ENCODE measurements at regions not wholly inside any gene's neighbourhood (a gene's known extent, or its start where the extent isn't known, plus 50 kb on each side); places are given as distances from the start of the nearest gene placed in this dataset.
"Not testable (repeated sequence)": the region's sequence is repeated elsewhere in the genome, so short reads cannot be mapped to it uniquely, and the experiment has no call there.

GRCh38 chr3:124366655-124367054, 363.6 kb upstream of the UMPS start:
- H2AFZ ChIP-seq (ENCODE audit: low read length); H3K36me3 ChIP-seq (ENCODE audit: insufficient read depth, low read length); H3K4me3 ChIP-seq (ENCODE audit: low read length); H3K27me3 ChIP-seq (ENCODE audit: low read length); H3K27ac ChIP-seq (ENCODE audit: low read length); DNase-seq; H3K4me1 ChIP-seq (ENCODE audit: low read length); H3K4me2 ChIP-seq (ENCODE audit: low read depth, low read length, poor library complexity, severe bottlenecking); H4K20me1 ChIP-seq (ENCODE audit: insufficient read depth, low read depth, low read length); H3K9me3 ChIP-seq (ENCODE audit: low read length); H3K9me2 ChIP-seq (replicated peaks; ENCODE audit: insufficient read depth, low read length); H3K79me2 ChIP-seq (ENCODE audit: low read length); H3K9ac ChIP-seq (ENCODE audit: low read length): not testable (repeated sequence)

DNA sequence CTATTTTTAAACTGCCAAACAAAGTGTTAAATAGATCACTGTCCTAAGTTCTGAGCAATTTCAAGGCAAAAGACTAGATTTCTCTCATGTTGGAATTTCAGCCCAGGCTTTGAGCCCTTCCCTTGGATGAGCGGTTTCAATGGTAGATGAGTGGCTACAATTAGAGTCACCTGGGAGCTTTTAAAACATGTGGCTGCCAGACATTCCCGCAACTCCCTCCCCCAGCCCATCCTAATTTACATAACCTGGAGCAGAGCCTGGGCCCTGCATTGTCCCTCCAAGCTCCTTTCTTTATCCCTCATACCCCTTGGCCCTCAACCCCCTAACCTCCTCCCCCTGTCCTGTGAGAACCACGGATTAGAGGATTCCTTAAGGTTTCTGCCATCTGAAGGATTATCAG, 357.5 kb upstream of the UMPS start:
- Histone ChIP-seq H2AFZ (ENCODE audit: low read length) (no peak overlapping the region), H3K9ac (ENCODE audit: low read length) (no peak overlapping the region), H3K4me3 (ENCODE audit: low read length) (no peak overlapping the region), H3K9me3 (ENCODE audit: low read length) (no peaks in the 10 kb centered on the region), H3K27ac (ENCODE audit: low read length) (no peak overlapping the region), H3K36me3 (ENCODE audit: insufficient read depth, low read length) (no peaks in the 10 kb centered on the region), H3K79me2 (ENCODE audit: low read length) (no peaks in the 10 kb centered on the region), H3K4me1 (ENCODE audit: low read length) (no peaks in the 10 kb centered on the region), H4K20me1 (ENCODE audit: insufficient read depth, low read depth, low read length) (no peaks in the 10 kb centered on the region), H3K27me3 (ENCODE audit: low read length) (no peaks in the 10 kb centered on the region), H3K9me2 (replicated peaks; ENCODE audit: insufficient read depth, low read length) (no peaks in the 10 kb centered on the region), H3K4me2 (ENCODE audit: low read depth, low read length, poor library complexity, severe bottlenecking) (no peak overlapping the region)
- no peak for DNase-seq

DNA sequence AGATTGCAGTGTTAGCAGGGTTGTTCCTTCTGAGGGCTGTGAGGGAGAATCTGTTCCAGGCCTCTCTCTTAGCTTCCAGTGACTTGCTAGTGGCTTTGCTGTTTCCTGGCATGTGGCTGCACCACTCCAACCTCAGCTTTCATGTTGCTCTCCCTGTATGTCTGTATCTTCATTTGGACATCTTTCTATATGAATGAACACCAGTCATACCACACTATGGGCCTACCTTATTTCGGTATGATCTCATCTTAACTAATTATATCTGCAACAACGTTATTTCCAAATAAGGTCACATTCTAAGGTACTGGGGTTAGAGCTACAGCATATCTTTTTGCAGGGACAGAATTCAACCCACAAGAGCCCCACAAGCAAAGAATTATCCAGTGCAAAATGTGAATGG, 356.7 kb upstream of the UMPS start:
- no peak overlapping the region for H3K9ac ChIP-seq (ENCODE audit: low read length)
- no peaks in the 10 kb centered on the region for H3K36me3 ChIP-seq (ENCODE audit: insufficient read depth, low read length)
- H3K4me3 ChIP-seq (ENCODE audit: low read length), result no peak overlapping the region
- H3K9me2 ChIP-seq (replicated peaks; ENCODE audit: insufficient read depth, low read length), result no peaks in the 10 kb centered on the region
- no peaks in the 10 kb centered on the region for H4K20me1 ChIP-seq (ENCODE audit: insufficient read depth, low read depth, low read length)
- DNase-seq, result no peak
- H3K27ac ChIP-seq (ENCODE audit: low read length), result no peak overlapping the region
- H2AFZ ChIP-seq (ENCODE audit: low read length), result no peak overlapping the region
- no peaks in the 10 kb centered on the region for H3K27me3 ChIP-seq (ENCODE audit: low read length)
- no peak overlapping the region for H3K4me2 ChIP-seq (ENCODE audit: low read depth, low read length, poor library complexity, severe bottlenecking)
- H3K9me3 ChIP-seq (ENCODE audit: low read length), result no peaks in the 10 kb centered on the region
- H3K4me1 ChIP-seq (ENCODE audit: low read length), result no peaks in the 10 kb centered on the region
- no peaks in the 10 kb centered on the region for H3K79me2 ChIP-seq (ENCODE audit: low read length)

DNA sequence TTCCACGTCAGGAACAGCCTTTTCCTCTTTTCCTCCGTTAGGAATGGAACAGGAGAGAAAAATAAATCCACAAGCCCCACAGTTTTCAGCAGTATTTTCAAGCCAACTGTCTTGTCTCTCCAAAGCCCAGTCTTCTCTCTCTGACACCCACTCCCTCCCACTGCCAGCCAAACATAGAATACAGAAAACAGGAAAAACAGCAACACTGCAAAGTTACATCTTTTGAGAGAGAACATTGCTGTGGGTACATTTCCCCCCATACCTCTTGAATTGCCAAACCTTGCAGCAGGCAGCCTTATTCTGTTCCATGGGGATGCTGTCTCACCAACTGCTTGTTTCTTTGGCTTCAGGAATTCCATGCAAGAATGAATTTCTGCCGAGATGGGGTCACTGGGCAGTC, 355.7 kb upstream of the UMPS start:
- H3K27me3 ChIP-seq (ENCODE audit: low read length), result no peaks in the 10 kb centered on the region
- no peaks in the 10 kb centered on the region for H3K9me3 ChIP-seq (ENCODE audit: low read length)
- no peaks in the 10 kb centered on the region for H4K20me1 ChIP-seq (ENCODE audit: insufficient read depth, low read depth, low read length)
- DNase-seq, result no peak
- no peaks in the 10 kb centered on the region for H3K4me1 ChIP-seq (ENCODE audit: low read length)
- no peak overlapping the region for H3K27ac ChIP-seq (ENCODE audit: low read length)
- H3K4me2 ChIP-seq (ENCODE audit: low read depth, low read length, poor library complexity, severe bottlenecking), result no peak overlapping the region
- H3K9ac ChIP-seq (ENCODE audit: low read length), result no peak overlapping the region
- H3K36me3 ChIP-seq (ENCODE audit: insufficient read depth, low read length), result no peaks in the 10 kb centered on the region
- H3K79me2 ChIP-seq (ENCODE audit: low read length), result no peaks in the 10 kb centered on the region
- no peak overlapping the region for H2AFZ ChIP-seq (ENCODE audit: low read length)
- H3K9me2 ChIP-seq (replicated peaks; ENCODE audit: insufficient read depth, low read length), result no peaks in the 10 kb centered on the region
- no peak overlapping the region for H3K4me3 ChIP-seq (ENCODE audit: low read length)

DNA sequence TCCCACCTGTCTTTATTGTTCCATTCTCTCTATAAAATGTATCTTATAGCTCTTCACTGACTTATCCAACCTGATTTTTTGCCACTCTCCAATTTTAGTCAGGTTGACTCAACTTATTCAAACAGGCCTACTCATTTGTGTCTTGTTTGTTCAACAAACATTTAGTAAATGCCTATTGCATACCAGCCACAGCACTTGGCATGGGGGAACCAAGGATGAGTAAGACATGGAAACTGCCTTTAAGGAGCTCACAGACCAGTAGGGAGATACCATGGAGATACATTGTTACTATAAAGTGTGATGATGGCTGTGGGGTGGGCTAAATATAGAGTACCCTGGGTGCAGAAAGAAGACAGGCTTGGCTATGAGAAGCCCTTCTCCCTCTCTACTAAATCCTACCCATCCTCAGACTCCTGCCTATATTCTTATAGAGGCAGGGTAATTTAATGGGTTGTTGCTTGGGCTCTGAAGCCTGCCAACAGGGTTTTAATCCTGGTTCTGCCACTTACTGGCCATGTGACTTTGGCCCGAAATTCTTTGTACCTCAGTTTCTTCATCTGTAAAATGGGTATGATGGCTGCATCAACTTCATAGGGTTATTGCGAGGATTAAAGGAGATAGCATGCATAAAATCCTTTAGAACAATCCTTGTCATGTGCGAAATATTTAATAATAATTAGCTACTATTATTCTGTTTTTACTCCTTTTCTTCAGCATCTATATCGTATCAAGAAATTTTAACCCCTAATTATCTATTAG, 348.5 kb upstream of the UMPS start:
- H3K9me3 ChIP-seq (ENCODE audit: low read length), result no peaks in the 10 kb centered on the region
- no peak overlapping the region for H3K4me2 ChIP-seq (ENCODE audit: low read depth, low read length, poor library complexity, severe bottlenecking)
- DNase-seq, result no peak
- no peak overlapping the region for H3K9ac ChIP-seq (ENCODE audit: low read length)
- no peaks in the 10 kb centered on the region for H3K9me2 ChIP-seq (replicated peaks; ENCODE audit: insufficient read depth, low read length)
- no peaks in the 10 kb centered on the region for H3K79me2 ChIP-seq (ENCODE audit: low read length)
- H3K36me3 ChIP-seq (ENCODE audit: insufficient read depth, low read length), result no peaks in the 10 kb centered on the region
- no peak overlapping the region for H3K4me3 ChIP-seq (ENCODE audit: low read length)
- H4K20me1 ChIP-seq (ENCODE audit: insufficient read depth, low read depth, low read length), result no peaks in the 10 kb centered on the region
- H3K27me3 ChIP-seq (ENCODE audit: low read length), result no peaks in the 10 kb centered on the region
- no peaks in the 10 kb centered on the region for H3K4me1 ChIP-seq (ENCODE audit: low read length)
- H2AFZ ChIP-seq (ENCODE audit: low read length), result no peak overlapping the region
- H3K27ac ChIP-seq (ENCODE audit: low read length), result no peak overlapping the region

DNA sequence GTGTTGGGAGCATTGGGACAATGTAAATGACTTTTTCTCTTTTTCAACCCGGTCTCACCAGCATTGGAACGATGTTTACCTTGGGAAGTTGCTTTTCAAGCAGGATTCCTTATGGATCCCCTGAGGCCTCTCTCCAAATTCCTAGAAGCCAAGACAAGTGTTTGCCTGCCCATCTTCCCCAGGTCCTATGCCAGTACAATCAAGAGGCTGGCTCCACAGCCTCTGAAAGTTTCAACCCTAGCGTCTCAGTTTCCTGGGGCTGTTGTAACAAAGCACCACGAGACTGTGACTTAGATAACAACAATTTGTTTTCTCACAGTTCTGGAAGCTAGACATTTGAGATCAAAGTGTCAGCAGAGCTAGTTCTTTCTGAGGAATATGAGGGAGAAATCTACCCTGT, 347.2 kb upstream of the UMPS start:
- Histone ChIP-seq H3K9ac (ENCODE audit: low read length) (no peak overlapping the region), H3K4me1 (ENCODE audit: low read length) (no peaks in the 10 kb centered on the region), H3K4me2 (ENCODE audit: low read depth, low read length, poor library complexity, severe bottlenecking) (no peak overlapping the region), H3K36me3 (ENCODE audit: insufficient read depth, low read length) (no peaks in the 10 kb centered on the region), H3K27me3 (ENCODE audit: low read length) (no peaks in the 10 kb centered on the region), H4K20me1 (ENCODE audit: insufficient read depth, low read depth, low read length) (no peaks in the 10 kb centered on the region), H3K4me3 (ENCODE audit: low read length) (no peak overlapping the region), H3K9me2 (replicated peaks; ENCODE audit: insufficient read depth, low read length) (no peaks in the 10 kb centered on the region), H3K79me2 (ENCODE audit: low read length) (no peaks in the 10 kb centered on the region), H3K9me3 (ENCODE audit: low read length) (no peaks in the 10 kb centered on the region), H3K27ac (ENCODE audit: low read length) (no peak overlapping the region), H2AFZ (ENCODE audit: low read length) (no peak overlapping the region)
- DNase-seq, result no peak

- DNase-seq, result no peak
- Histone ChIP-seq H3K4me3 (ENCODE audit: low read length) (no peak overlapping the region), H3K36me3 (ENCODE audit: insufficient read depth, low read length) (no peaks in the 10 kb centered on the region), H3K9ac (ENCODE audit: low read length) (no peak overlapping the region), H3K27ac (ENCODE audit: low read length) (no peak overlapping the region), H3K9me2 (replicated peaks; ENCODE audit: insufficient read depth, low read length) (no peaks in the 10 kb centered on the region), H3K9me3 (ENCODE audit: low read length) (no peaks in the 10 kb centered on the region), H3K4me2 (ENCODE audit: low read depth, low read length, poor library complexity, severe bottlenecking) (no peak overlapping the region), H4K20me1 (ENCODE audit: insufficient read depth, low read depth, low read length) (no peaks in the 10 kb centered on the region), H3K27me3 (ENCODE audit: low read length) (no peaks in the 10 kb centered on the region), H3K4me1 (ENCODE audit: low read length) (no peaks in the 10 kb centered on the region), H2AFZ (ENCODE audit: low read length) (no peak overlapping the region), H3K79me2 (ENCODE audit: low read length) (no peaks in the 10 kb centered on the region)
Observed at GRCh38 chr3:124383846-124384466, 346.3 kb upstream of the UMPS start.

DNA sequence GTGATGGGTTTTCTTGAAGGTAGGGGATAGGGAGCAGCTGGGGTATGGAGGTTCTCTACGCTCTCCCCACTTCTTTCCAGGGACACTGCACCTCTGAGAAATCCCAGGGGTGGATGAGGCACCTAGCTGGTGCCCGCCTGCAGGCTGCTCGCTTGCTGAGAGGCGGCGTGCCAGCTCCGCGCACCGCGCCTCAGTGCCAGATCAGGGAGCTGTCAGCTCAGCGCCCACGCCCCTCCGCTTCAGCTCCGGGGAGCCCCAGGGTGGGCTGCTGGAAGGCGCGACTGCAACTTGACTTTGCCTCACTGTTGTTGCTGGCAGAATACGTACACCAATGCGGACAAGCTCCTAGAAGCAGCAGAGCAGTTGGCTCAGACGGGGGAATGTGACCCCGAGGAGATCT, 345.7 kb upstream of the UMPS start:
- Histone ChIP-seq H3K4me3 (ENCODE audit: low read length) (no peak overlapping the region), H3K27me3 (ENCODE audit: low read length) (no peaks in the 10 kb centered on the region), H3K36me3 (ENCODE audit: insufficient read depth, low read length) (no peaks in the 10 kb centered on the region), H3K9me3 (ENCODE audit: low read length) (no peaks in the 10 kb centered on the region), H3K9ac (ENCODE audit: low read length) (no peak overlapping the region), H2AFZ (ENCODE audit: low read length) (no peak overlapping the region), H4K20me1 (ENCODE audit: insufficient read depth, low read depth, low read length) (no peaks in the 10 kb centered on the region), H3K9me2 (replicated peaks; ENCODE audit: insufficient read depth, low read length) (no peaks in the 10 kb centered on the region), H3K79me2 (ENCODE audit: low read length) (no peaks in the 10 kb centered on the region), H3K4me2 (ENCODE audit: low read depth, low read length, poor library complexity, severe bottlenecking) (no peak overlapping the region), H3K4me1 (ENCODE audit: low read length) (no peaks in the 10 kb centered on the region), H3K27ac (ENCODE audit: low read length) (no peak overlapping the region)
- no peak for DNase-seq

Measured in Karpas-422 (cell line).